ENCODE measurements at regions not wholly inside any gene's neighbourhood (a gene's known extent, or its start where the extent isn't known, plus 50 kb on each side); places are given as distances from the start of the nearest gene placed in this dataset.

GRCh38 chr1:198024336-198024735 is 107.2 kb downstream of the LHX9 start:
- H3F3A ChIP-seq (ENCODE audit: insufficient read depth, low read length, poor library complexity, severe bottlenecking) = no peaks in the 10 kb centered on the region
- no peaks in the 10 kb centered on the region for H3K79me2 ChIP-seq (replicated peaks; ENCODE audit: insufficient read depth, low read length)
- H3K9me3 ChIP-seq (ENCODE audit: low read length) = no peaks in the 10 kb centered on the region
- H3K9me2 ChIP-seq (ENCODE audit: insufficient read depth, low read length) = no peaks in the 10 kb centered on the region
- H3K4me3 ChIP-seq (ENCODE audit: low read length) = no peak overlapping the region
- no peak overlapping the region for H3K4me2 ChIP-seq (ENCODE audit: low read length)
- peak overlapping the region; percentile 17 for H2AFZ ChIP-seq (ENCODE audit: low read depth, low read length)
- no peaks in the 10 kb centered on the region for H3K27me3 ChIP-seq (ENCODE audit: insufficient read depth, low read depth, low read length)
- no peaks in the 10 kb centered on the region for H4K20me1 ChIP-seq (ENCODE audit: insufficient read depth)
- TF ChIP-seq EP300 (conservative IDR thresholded peaks at IDR 0.05; ENCODE audit: poor library complexity, severe bottlenecking) (no peak), MXI1 (conservative IDR thresholded peaks at IDR 0.05; ENCODE audit: poor library complexity, severe bottlenecking) (no peak), SMC3 (conservative IDR thresholded peaks at IDR 0.05; ENCODE audit: poor library complexity) (no peak), TAF1 (IDR thresholded peaks at IDR 0.05; ENCODE audit: low read depth) (no peak), REST (IDR thresholded peaks at IDR 0.05; ENCODE audit: borderline replicate concordance) (no peak), EZH2 (IDR thresholded peaks at IDR 0.05; ENCODE audit: borderline replicate concordance, insufficient read depth, low read length, poor library complexity, severe bottlenecking) (no peak), RAD21 (conservative IDR thresholded peaks at IDR 0.05) (no peak), CTCF (IDR thresholded peaks at IDR 0.05; ENCODE audit: poor library complexity, severe bottlenecking) (no peak), POLR2AphosphoS5 (IDR thresholded peaks at IDR 0.05) (no peak)
- peak overlapping the region; percentile 48 for H3K27ac ChIP-seq (ENCODE audit: low read length)
- no peaks in the 10 kb centered on the region for H3K36me3 ChIP-seq (ENCODE audit: insufficient read depth, low read length)
- peak overlapping the region; percentile 25 for H3K9ac ChIP-seq (ENCODE audit: low read length)

- Histone ChIP-seq H3K4me2 (ENCODE audit: low read length) (no peak overlapping the region), H4K20me1 (ENCODE audit: insufficient read depth) (no peaks in the 10 kb centered on the region), H3K79me2 (replicated peaks; ENCODE audit: insufficient read depth, low read length) (no peaks in the 10 kb centered on the region), H3K36me3 (ENCODE audit: insufficient read depth, low read length) (no peaks in the 10 kb centered on the region), H3K27me3 (ENCODE audit: insufficient read depth, low read depth, low read length) (no peaks in the 10 kb centered on the region), H3K4me3 (ENCODE audit: low read length) (no peak overlapping the region), H3F3A (ENCODE audit: insufficient read depth, low read length, poor library complexity, severe bottlenecking) (no peaks in the 10 kb centered on the region), H2AFZ (ENCODE audit: low read depth, low read length) (peak overlapping the region; percentile 17), H3K27ac (ENCODE audit: low read length) (peak overlapping the region; percentile 48), H3K9ac (ENCODE audit: low read length) (peak overlapping the region; percentile 25), H3K9me2 (ENCODE audit: insufficient read depth, low read length) (no peaks in the 10 kb centered on the region), H3K9me3 (ENCODE audit: low read length) (no peaks in the 10 kb centered on the region)
- no peak for TF ChIP-seq REST (IDR thresholded peaks at IDR 0.05; ENCODE audit: borderline replicate concordance)
- no peak for TF ChIP-seq EZH2 (IDR thresholded peaks at IDR 0.05; ENCODE audit: borderline replicate concordance, insufficient read depth, low read length, poor library complexity, severe bottlenecking)
- peak; percentile 37 for TF ChIP-seq POLR2AphosphoS5 (IDR thresholded peaks at IDR 0.05)
- TF ChIP-seq SMC3 (conservative IDR thresholded peaks at IDR 0.05; ENCODE audit: poor library complexity) = no peak
- TF ChIP-seq EP300 (conservative IDR thresholded peaks at IDR 0.05; ENCODE audit: poor library complexity, severe bottlenecking) = no peak
Observed at GRCh38 chr1:198024782-198025181, 107.6 kb downstream of the LHX9 start.
